ENCODE measurements at regions not wholly inside any gene's neighbourhood (a gene's known extent, or its start where the extent isn't known, plus 50 kb on each side); places are given as distances from the start of the nearest gene placed in this dataset.
A peak's percentile ranks its signal among the peaks of the same experiment; 100 is the strongest.
"Not testable (repeated sequence)": the region's sequence is repeated elsewhere in the genome, so short reads cannot be mapped to it uniquely, and the experiment has no call there.

- not testable (repeated sequence) for DNase-seq
Measured at GRCh38 chr21:25531538-25532250, 75.6 kb downstream of the MRPL39 start.

GRCh38 chr21:25528515-25528914, 78.8 kb downstream of the MRPL39 start:
- DNase-seq = no peak

GRCh38 chr21:25518491-25518911, 88.8 kb downstream of the MRPL39 start:
- no peak for DNase-seq

GRCh38 chr21:25515484-25516405, 91.5 kb downstream of the MRPL39 start:
- DNase-seq = no peak

GRCh38 chr21:25513810-25514209, 93.5 kb downstream of the MRPL39 start:
- no peak for DNase-seq

- no peak for DNase-seq
Measured at GRCh38 chr21:25512095-25513081, 94.9 kb downstream of the MRPL39 start.

GRCh38 chr21:25509862-25510261, 97.4 kb downstream of the MRPL39 start:
- DNase-seq = no peak

GRCh38 chr21:25508364-25508763, 98.9 kb downstream of the MRPL39 start:
- no peak for DNase-seq

- DNase-seq = no peak
Measured at GRCh38 chr21:25507522-25507921, 99.8 kb downstream of the MRPL39 start.

GRCh38 chr21:25506887-25507286, 100.4 kb downstream of the MRPL39 start:
- peak; percentile 34 for DNase-seq

GRCh38 chr21:25506261-25506660, 101.0 kb downstream of the MRPL39 start:
- no peak for DNase-seq

GRCh38 chr21:25503981-25504380, 103.3 kb downstream of the MRPL39 start:
- no peak for DNase-seq

- DNase-seq = no peak
Measured at GRCh38 chr21:25501996-25502665, 105.2 kb downstream of the MRPL39 start.

- DNase-seq = no peak
Measured at GRCh38 chr21:25501462-25501861, 105.8 kb downstream of the MRPL39 start.

GRCh38 chr21:25500598-25500997, 106.7 kb downstream of the MRPL39 start:
- no peak for DNase-seq

- DNase-seq = no peak
Measured at GRCh38 chr21:25496825-25497482, 110.3 kb downstream of the MRPL39 start.

GRCh38 chr21:25494804-25495203, 112.5 kb downstream of the MRPL39 start:
- DNase-seq = no peak

GRCh38 chr21:25493722-25494121, 113.6 kb downstream of the MRPL39 start:
- DNase-seq = no peak

- DNase-seq = no peak
Measured at GRCh38 chr21:25491267-25491666, 116.0 kb downstream of the MRPL39 start.

GRCh38 chr21:25490742-25491141, 116.5 kb downstream of the MRPL39 start:
- no peak for DNase-seq

- no peak for DNase-seq
Measured at GRCh38 chr21:25489673-25490072, 117.6 kb downstream of the MRPL39 start.
